ENCODE measurements at regions not wholly inside any gene's neighbourhood (a gene's known extent, or its start where the extent isn't known, plus 50 kb on each side); places are given as distances from the start of the nearest gene placed in this dataset.

DNA sequence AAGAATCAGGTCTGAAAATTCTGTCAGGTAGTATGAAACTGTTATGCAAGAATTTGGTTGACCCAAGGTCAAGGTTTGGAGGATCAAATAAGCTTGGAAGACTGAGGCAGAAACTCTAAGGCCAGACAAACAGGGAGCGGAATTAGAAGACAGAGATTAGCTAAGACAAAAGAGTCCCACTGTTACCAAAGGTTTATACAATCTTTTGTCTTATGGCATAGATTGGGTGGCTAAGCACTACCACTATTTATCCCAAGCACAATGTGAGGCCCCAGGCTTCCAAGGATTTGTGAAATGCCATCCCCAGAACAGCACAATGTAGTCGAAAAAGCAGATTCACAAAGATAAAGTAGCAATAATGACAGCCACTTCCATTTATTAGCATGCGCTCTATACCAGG is 311.2 kb downstream of the SEC23A start:
- TF ChIP-seq, protein P1, sequence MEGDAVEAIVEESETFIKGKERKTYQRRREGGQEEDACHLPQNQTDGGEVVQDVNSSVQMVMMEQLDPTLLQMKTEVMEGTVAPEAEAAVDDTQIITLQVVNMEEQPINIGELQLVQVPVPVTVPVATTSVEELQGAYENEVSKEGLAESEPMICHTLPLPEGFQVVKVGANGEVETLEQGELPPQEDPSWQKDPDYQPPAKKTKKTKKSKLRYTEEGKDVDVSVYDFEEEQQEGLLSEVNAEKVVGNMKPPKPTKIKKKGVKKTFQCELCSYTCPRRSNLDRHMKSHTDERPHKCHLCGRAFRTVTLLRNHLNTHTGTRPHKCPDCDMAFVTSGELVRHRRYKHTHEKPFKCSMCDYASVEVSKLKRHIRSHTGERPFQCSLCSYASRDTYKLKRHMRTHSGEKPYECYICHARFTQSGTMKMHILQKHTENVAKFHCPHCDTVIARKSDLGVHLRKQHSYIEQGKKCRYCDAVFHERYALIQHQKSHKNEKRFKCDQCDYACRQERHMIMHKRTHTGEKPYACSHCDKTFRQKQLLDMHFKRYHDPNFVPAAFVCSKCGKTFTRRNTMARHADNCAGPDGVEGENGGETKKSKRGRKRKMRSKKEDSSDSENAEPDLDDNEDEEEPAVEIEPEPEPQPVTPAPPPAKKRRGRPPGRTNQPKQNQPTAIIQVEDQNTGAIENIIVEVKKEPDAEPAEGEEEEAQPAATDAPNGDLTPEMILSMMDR (tag by site-specific recombination; IDR thresholded peaks at IDR 0.05) = no peak
- TF ChIP-seq ZNF561 (tag by site-specific recombination; IDR thresholded peaks at IDR 0.05; ENCODE audit: borderline replicate concordance) (no peak), ZNF248 (tag by site-specific recombination; IDR thresholded peaks at IDR 0.05) (no peak), ZNF677 (tag by site-specific recombination; IDR thresholded peaks at IDR 0.05) (no peak), ZNF239 (tag by site-specific recombination; IDR thresholded peaks at IDR 0.05) (no peak), ZBTB21 (tag by site-specific recombination; IDR thresholded peaks at IDR 0.05) (no peak), ZNF707 (tag by site-specific recombination; IDR thresholded peaks at IDR 0.05) (no peak)
- TF ChIP-seq, protein P2, sequence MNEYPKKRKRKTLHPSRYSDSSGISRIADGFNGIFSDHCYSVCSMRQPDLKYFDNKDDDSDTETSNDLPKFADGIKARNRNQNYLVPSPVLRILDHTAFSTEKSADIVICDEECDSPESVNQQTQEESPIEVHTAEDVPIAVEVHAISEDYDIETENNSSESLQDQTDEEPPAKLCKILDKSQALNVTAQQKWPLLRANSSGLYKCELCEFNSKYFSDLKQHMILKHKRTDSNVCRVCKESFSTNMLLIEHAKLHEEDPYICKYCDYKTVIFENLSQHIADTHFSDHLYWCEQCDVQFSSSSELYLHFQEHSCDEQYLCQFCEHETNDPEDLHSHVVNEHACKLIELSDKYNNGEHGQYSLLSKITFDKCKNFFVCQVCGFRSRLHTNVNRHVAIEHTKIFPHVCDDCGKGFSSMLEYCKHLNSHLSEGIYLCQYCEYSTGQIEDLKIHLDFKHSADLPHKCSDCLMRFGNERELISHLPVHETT (tag by site-specific recombination; IDR thresholded peaks at IDR 0.05) = no peak

Data from HEK293 (cell line).